Activated CD8-positive, alpha-beta T cell treated with anti-CD3 and anti-CD28 coated beads, Interleukin-2, amount 10 ng/mL, durations not matched to agents 7 days and 5 days (primary cell): ENCODE measurements at regions not wholly inside any gene's neighbourhood (a gene's known extent, or its start where the extent isn't known, plus 50 kb on each side); places are given as distances from the start of the nearest gene placed in this dataset.

Experiments used
- ATAC-seq: fragments of 150-1000 bp; cut with Tn5 transposase; one replicate; pipeline ENCODE4 v1.10.0; 2021; ENCODE audit warnings: moderate library complexity
- CTCF ChIA-PET: fragments of 350-600 bp; sonication (Branson Sonifier 250); formaldehyde crosslinking; loops from one replicate; lab custom pipeline; 2021; ENCODE audit warnings: antibody characterized with exemption; lab: Charles Lee
- POLR2A ChIA-PET: fragments of 350-600 bp; sonication (Branson Sonifier 250); formaldehyde crosslinking; loops from one replicate; lab custom pipeline; 2021; ENCODE audit warnings: antibody characterized with exemption; lab: Charles Lee
- DNase-seq: peaks from one replicate; pipeline ENCODE4 v3.0.0-alpha.2; 2020
- H3K27ac Mint-ChIP-seq: one replicate; pipeline ENCODE4 v1.8.0; 2021; ENCODE audit warnings: mild to moderate bottlenecking, mixed read lengths
- H3K27me3 Mint-ChIP-seq: one replicate; pipeline ENCODE4 v1.8.0; 2021; ENCODE audit warnings: low read depth, mixed read lengths
- H3K36me3 Mint-ChIP-seq: one replicate; pipeline ENCODE4 v1.8.0; 2021; ENCODE audit warnings: low read depth, mixed read lengths
- H3K4me1 Mint-ChIP-seq: one replicate; pipeline ENCODE4 v1.8.0; 2021; ENCODE audit warnings: low read depth, mixed read lengths
- H3K4me3 Mint-ChIP-seq: one replicate; pipeline ENCODE4 v1.8.0; 2021; ENCODE audit warnings: mild to moderate bottlenecking, mixed read lengths
- H3K9me3 Mint-ChIP-seq: one replicate; pipeline ENCODE4 v1.8.0; 2022; ENCODE audit warnings: mixed read lengths; ENCODE audit not compliant: insufficient read depth

DNA sequence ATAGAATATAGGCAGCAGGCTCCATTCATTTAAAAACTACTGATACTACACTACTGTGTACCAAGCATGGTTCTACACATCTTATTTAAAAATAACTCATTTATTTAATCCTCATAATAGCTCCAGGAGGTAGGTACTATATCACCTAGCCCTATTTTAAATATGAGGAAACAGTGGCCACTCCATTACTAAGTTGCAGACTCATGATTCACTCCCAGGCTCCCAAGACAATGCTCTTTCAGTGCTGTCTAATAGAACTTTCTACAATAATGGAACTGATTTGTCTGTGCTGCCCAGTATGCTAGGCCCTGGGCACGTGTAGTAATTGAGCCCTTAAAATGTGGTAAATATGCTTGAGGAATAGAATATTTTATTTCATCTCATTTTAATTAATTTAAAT is 357.1 kb downstream of the LTN1 start:
- CTCF ChIA-PET = no interaction called here
- no peak overlapping the region for H3K4me3 Mint-ChIP-seq

GRCh38 chr21:28633839-28634555 is 358.7 kb downstream of the LTN1 start:
- Mint-ChIP-seq H3K36me3 (peaks cover 2% of the 10 kb centered on the region), H3K4me1 (peaks cover 10% of the 10 kb centered on the region), H3K9me3 (no peaks in the 10 kb centered on the region), H3K27ac (no peak overlapping the region), H3K4me3 (no peak overlapping the region), H3K27me3 (no peaks in the 10 kb centered on the region)
- DNase-seq = no peak
- ATAC-seq = no peak
- ChIA-PET CTCF (interaction anchor here (1.4 kb wide), 1 partner anchor 111 kb away, joined by 3 read pairs; no protein-coding TSS in a partner anchor), POLR2A (interaction anchor here (0.6 kb wide), 1 partner anchor 771 kb away, joined by 3 read pairs; no protein-coding TSS in a partner anchor)

More for the DNA sequence above, 357.1 kb downstream of the LTN1 start:
- peaks cover 10% of the 10 kb centered on the region for H3K4me1 Mint-ChIP-seq
- H3K9me3 Mint-ChIP-seq = no peaks in the 10 kb centered on the region
- H3K27ac Mint-ChIP-seq = no peak overlapping the region
- peaks cover 2% of the 10 kb centered on the region for H3K36me3 Mint-ChIP-seq
- no peak for DNase-seq
- H3K27me3 Mint-ChIP-seq = no peaks in the 10 kb centered on the region
- POLR2A ChIA-PET = no interaction called here
- no peak for ATAC-seq

GRCh38 chr21:28632755-28633408 is 359.8 kb downstream of the LTN1 start:
- Mint-ChIP-seq H3K36me3 (peaks cover 2% of the 10 kb centered on the region), H3K27ac (no peak overlapping the region), H3K4me3 (no peak overlapping the region), H3K9me3 (no peaks in the 10 kb centered on the region), H3K27me3 (no peaks in the 10 kb centered on the region), H3K4me1 (peaks cover 11% of the 10 kb centered on the region)
- no peak for DNase-seq
- ChIA-PET POLR2A (no interaction called here), CTCF (interaction anchor here (1.4 to 1.6 kb wide), 2 partner anchors 112 kb away, joined by 3 read pairs; no protein-coding TSS in a partner anchor)
- no peak for ATAC-seq

DNA sequence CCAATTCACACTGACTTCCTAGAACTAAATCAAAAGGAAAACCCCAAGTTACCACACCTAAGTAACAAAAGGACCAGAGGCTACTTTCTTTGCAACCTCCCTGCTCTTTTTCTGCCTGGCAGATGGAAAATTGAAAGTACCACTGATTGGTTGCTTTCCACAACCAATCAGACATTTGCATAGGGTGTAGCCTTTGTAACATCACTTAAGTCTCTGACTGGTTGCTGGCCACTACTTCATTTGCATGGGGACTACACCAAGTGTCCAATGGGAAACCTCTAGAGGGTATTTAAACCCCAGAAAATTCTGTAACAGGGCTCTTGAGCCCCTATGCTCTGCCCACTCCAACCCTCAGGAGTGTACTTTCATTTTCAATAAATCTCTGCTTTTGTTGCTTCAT is 365.0 kb downstream of the LTN1 start:
- no peak for ATAC-seq
- peaks cover 11% of the 10 kb centered on the region for H3K36me3 Mint-ChIP-seq
- DNase-seq = no peak
- ChIA-PET POLR2A (no interaction called here), CTCF (no interaction called here)
- no peak overlapping the region for H3K27ac Mint-ChIP-seq
- H3K27me3 Mint-ChIP-seq = no peaks in the 10 kb centered on the region
- H3K9me3 Mint-ChIP-seq = peaks cover 6% of the 10 kb centered on the region
- peaks cover 6% of the 10 kb centered on the region for H3K4me1 Mint-ChIP-seq
- no peak overlapping the region for H3K4me3 Mint-ChIP-seq

DNA sequence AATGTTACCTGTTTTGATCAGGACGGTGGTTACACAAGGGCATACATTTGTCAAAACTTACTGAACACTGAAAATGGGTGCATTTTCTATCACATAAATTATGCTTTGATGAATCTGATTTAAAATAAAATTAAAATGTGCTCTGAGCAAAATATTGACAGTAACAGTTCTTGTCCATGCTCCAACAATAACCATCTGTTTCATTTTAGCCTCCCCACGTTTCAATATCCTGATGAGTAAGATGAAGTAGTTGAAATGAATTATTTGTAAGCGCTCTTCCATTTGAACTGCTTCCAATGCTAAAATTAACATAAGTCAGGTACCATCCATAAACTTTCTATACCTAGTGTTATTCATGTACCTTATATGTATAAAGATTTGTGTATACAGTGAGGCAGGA is 365.4 kb downstream of the LTN1 start:
- ChIA-PET CTCF (no interaction called here), POLR2A (no interaction called here)
- Mint-ChIP-seq H3K36me3 (peaks cover 13% of the 10 kb centered on the region), H3K9me3 (peaks cover 8% of the 10 kb centered on the region), H3K27ac (no peak overlapping the region), H3K27me3 (no peaks in the 10 kb centered on the region), H3K4me3 (no peak overlapping the region), H3K4me1 (peaks cover 6% of the 10 kb centered on the region)
- ATAC-seq = no peak
- DNase-seq = no peak

DNA sequence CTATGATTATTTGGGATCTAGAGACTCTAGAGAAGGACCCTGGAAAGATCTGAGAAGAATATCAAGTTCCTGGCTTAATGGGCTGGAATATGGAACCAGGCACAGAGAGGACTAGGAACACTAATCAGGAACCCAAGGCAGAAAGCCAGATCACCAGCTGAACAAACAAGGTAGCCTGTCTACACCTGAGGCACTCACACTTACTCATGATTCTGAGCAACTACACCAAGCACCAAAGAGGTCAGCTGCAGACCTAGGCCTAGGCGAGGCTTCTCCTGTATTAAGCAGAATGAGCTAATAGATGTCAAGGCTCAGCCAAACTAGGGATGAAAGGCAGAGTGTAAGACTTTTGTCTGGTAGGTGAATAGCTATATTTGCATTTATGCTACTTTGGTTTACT is 368.1 kb downstream of the LTN1 start:
- CTCF ChIA-PET = no interaction called here
- peaks cover 8% of the 10 kb centered on the region for H3K9me3 Mint-ChIP-seq
- H3K4me3 Mint-ChIP-seq = no peak overlapping the region
- no peak for DNase-seq
- H3K27ac Mint-ChIP-seq = no peak overlapping the region
- H3K27me3 Mint-ChIP-seq = no peaks in the 10 kb centered on the region
- peaks cover 6% of the 10 kb centered on the region for H3K4me1 Mint-ChIP-seq
- POLR2A ChIA-PET = no interaction called here
- peaks cover 16% of the 10 kb centered on the region for H3K36me3 Mint-ChIP-seq
- no peak for ATAC-seq

DNA sequence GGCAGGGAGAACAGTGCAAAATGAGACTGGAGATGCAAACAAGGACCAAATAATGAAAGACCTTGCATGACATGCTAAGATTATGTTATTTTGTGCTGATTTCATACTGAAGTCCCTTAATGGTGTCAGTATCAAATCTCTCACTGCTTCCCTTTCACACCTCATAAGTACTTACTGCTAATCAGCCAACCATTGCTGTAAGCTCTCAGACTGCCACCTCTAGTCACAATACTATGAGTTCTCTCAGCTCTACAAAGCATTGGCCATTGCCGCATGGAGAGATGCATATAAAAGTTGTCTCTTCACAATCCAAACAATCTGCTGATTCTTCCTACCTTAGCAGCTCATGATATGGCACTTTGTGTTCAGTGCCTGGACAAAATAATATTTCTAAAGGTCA is 375.4 kb downstream of the LTN1 start:
- ChIA-PET CTCF (no interaction called here), POLR2A (no interaction called here)
- ATAC-seq (no peak), DNase-seq (no peak)
- Mint-ChIP-seq H3K27ac (no peak overlapping the region), H3K4me1 (no peaks in the 10 kb centered on the region), H3K27me3 (no peaks in the 10 kb centered on the region), H3K9me3 (no peaks in the 10 kb centered on the region), H3K36me3 (peaks cover 3% of the 10 kb centered on the region), H3K4me3 (no peak overlapping the region)

- peaks cover 4% of the 10 kb centered on the region for H3K36me3 Mint-ChIP-seq
- no peaks in the 10 kb centered on the region for H3K27me3 Mint-ChIP-seq
- no peak overlapping the region for H3K4me3 Mint-ChIP-seq
- ATAC-seq = no peak
- CTCF ChIA-PET = interaction anchor here (1.0 kb wide), 1 partner anchor 11 kb away, joined by 3 read pairs; no protein-coding TSS in a partner anchor
- H3K9me3 Mint-ChIP-seq = no peaks in the 10 kb centered on the region
- no peaks in the 10 kb centered on the region for H3K4me1 Mint-ChIP-seq
- POLR2A ChIA-PET = no interaction called here
- no peak for DNase-seq
- no peak overlapping the region for H3K27ac Mint-ChIP-seq
Observed at GRCh38 chr21:28615276-28615675, 377.4 kb downstream of the LTN1 start.

DNA sequence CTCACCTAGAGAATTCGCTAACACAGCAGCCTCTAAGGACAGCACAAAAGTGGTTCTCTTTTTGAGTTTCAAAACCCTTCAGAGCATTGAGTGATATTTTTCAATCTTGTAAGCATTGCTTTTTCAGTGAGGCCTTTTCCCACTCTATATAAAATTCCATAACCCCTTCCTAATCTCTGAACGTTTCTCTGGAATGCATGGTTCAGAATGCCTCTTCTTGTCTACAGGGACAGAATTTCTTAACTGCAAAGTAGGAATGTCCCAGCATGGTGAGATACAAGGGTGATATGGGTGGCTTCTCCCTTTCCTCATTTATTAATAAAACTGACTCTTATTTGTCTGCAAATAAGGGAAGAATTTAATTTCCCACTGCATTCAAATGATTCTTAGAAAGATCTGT is 377.9 kb downstream of the LTN1 start:
- Mint-ChIP-seq H3K27ac (no peak overlapping the region), H3K4me1 (no peaks in the 10 kb centered on the region), H3K36me3 (peaks cover 5% of the 10 kb centered on the region), H3K27me3 (no peaks in the 10 kb centered on the region), H3K4me3 (no peak overlapping the region), H3K9me3 (no peaks in the 10 kb centered on the region)
- ChIA-PET POLR2A (no interaction called here), CTCF (no interaction called here)
- DNase-seq (no peak), ATAC-seq (no peak)

GRCh38 chr21:28608646-28609045 is 384.0 kb downstream of the LTN1 start:
- H3K4me1 Mint-ChIP-seq = peaks cover 20% of the 10 kb centered on the region
- H3K27me3 Mint-ChIP-seq = no peaks in the 10 kb centered on the region
- peaks cover 14% of the 10 kb centered on the region for H3K9me3 Mint-ChIP-seq
- no peak overlapping the region for H3K4me3 Mint-ChIP-seq
- ATAC-seq = no peak
- POLR2A ChIA-PET = no interaction called here
- H3K36me3 Mint-ChIP-seq = peaks cover 29% of the 10 kb centered on the region
- no peak for DNase-seq
- CTCF ChIA-PET = no interaction called here
- no peak overlapping the region for H3K27ac Mint-ChIP-seq

GRCh38 chr21:28607545-28607944 is 385.1 kb downstream of the LTN1 start:
- Mint-ChIP-seq H3K9me3 (peaks cover 14% of the 10 kb centered on the region), H3K36me3 (peaks cover 30% of the 10 kb centered on the region), H3K27me3 (no peaks in the 10 kb centered on the region), H3K27ac (no peak overlapping the region), H3K4me1 (peaks cover 20% of the 10 kb centered on the region), H3K4me3 (no peak overlapping the region)
- ChIA-PET CTCF (no interaction called here), POLR2A (no interaction called here)
- no peak for DNase-seq
- ATAC-seq = no peak

DNA sequence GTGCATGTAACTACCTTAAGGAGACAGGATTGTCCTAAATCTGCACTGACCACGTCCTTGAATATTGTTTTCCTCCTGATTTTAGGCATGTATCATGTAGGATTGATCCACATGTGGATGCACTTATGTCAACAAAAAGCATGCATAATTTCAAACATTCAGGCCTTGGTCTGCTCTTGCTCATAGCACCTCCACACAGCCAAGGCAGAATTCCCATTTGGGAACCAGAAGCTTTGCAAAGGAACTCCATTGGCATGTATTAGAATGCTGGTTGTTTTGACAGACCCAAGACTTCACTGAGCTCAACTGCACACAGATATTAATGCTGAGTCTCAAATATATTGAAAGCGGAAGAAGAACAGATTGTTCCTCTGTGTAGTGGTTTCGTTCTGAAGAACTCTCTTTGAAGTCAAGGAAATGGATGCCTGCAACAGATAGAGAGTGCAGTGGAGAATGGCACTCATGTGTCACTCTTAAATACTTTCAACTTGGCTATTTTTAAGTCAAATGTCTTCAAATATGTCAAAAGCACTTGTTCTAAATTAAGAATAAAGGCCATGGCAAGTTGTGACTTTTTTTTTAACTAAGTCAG is 387.6 kb downstream of the LTN1 start:
- peaks cover 20% of the 10 kb centered on the region for H3K4me1 Mint-ChIP-seq
- peaks cover 33% of the 10 kb centered on the region for H3K36me3 Mint-ChIP-seq
- POLR2A ChIA-PET = no interaction called here
- peak overlapping the region; percentile 42 for H3K4me3 Mint-ChIP-seq
- ATAC-seq (peak; percentile 97), DNase-seq (peak; percentile 22)
- peaks cover 19% of the 10 kb centered on the region for H3K9me3 Mint-ChIP-seq
- CTCF ChIA-PET = interaction anchor here (0.7 to 1.4 kb wide), 3 partner anchors 11 to 233 kb away, joined by 3 to 5 read pairs (median 3); no protein-coding TSS in a partner anchor
- no peaks in the 10 kb centered on the region for H3K27me3 Mint-ChIP-seq
- H3K27ac Mint-ChIP-seq = peak overlapping the region; percentile 83
